ENCODE measurements at regions not wholly inside any gene's neighbourhood (a gene's known extent, or its start where the extent isn't known, plus 50 kb on each side); places are given as distances from the start of the nearest gene placed in this dataset.

DNA sequence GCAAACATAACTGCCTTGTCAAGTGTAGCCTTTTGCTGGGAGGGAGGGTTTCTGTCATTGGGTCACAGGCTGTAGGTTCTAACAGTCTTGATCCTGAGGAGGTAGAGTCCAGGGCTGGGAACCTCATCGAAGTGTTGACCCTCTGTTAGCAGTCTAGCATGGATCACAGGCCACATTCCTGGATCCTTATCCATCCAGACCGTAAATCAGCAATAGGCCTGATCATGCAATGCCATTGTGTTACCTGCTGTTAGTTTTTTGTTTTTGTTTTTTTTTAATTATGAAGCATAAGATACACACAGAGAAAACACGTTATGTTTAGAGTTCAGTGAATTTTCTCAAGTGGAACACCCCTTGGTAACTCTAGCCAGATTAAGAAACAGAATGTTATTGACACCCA, 282.0 kb upstream of the TPM1 start:
- TF ChIP-seq, protein P1, sequence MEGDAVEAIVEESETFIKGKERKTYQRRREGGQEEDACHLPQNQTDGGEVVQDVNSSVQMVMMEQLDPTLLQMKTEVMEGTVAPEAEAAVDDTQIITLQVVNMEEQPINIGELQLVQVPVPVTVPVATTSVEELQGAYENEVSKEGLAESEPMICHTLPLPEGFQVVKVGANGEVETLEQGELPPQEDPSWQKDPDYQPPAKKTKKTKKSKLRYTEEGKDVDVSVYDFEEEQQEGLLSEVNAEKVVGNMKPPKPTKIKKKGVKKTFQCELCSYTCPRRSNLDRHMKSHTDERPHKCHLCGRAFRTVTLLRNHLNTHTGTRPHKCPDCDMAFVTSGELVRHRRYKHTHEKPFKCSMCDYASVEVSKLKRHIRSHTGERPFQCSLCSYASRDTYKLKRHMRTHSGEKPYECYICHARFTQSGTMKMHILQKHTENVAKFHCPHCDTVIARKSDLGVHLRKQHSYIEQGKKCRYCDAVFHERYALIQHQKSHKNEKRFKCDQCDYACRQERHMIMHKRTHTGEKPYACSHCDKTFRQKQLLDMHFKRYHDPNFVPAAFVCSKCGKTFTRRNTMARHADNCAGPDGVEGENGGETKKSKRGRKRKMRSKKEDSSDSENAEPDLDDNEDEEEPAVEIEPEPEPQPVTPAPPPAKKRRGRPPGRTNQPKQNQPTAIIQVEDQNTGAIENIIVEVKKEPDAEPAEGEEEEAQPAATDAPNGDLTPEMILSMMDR (IDR thresholded peaks at IDR 0.05) = no peak
- no peak for TF ChIP-seq POLR2A (IDR thresholded peaks at IDR 0.05)

Measured in body of pancreas (tissue), 4 donors.